ENCODE measurements at regions not wholly inside any gene's neighbourhood (a gene's known extent, or its start where the extent isn't known, plus 50 kb on each side); places are given as distances from the start of the nearest gene placed in this dataset.

DNA sequence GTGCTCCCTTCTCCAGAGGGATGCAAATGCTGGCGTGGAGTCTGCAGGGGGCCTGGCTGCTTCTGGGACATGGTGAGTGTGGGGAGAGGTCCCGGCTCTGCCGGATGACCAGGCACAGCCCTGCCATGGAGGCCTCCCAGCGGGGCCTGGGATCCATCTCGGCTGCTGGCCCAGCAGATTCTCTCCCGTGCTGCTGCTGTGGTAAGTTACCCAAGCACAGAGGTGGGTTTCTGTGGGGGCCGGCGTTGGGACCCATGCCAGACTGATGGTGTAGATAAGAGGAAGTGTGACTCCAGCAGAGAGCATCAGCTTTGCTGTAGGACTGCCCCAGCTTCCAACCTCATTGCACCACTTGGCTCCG, 147.5 kb upstream of the B3GAT1 start:
- TF ChIP-seq, protein P1, sequence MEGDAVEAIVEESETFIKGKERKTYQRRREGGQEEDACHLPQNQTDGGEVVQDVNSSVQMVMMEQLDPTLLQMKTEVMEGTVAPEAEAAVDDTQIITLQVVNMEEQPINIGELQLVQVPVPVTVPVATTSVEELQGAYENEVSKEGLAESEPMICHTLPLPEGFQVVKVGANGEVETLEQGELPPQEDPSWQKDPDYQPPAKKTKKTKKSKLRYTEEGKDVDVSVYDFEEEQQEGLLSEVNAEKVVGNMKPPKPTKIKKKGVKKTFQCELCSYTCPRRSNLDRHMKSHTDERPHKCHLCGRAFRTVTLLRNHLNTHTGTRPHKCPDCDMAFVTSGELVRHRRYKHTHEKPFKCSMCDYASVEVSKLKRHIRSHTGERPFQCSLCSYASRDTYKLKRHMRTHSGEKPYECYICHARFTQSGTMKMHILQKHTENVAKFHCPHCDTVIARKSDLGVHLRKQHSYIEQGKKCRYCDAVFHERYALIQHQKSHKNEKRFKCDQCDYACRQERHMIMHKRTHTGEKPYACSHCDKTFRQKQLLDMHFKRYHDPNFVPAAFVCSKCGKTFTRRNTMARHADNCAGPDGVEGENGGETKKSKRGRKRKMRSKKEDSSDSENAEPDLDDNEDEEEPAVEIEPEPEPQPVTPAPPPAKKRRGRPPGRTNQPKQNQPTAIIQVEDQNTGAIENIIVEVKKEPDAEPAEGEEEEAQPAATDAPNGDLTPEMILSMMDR (IDR thresholded peaks at IDR 0.05): no peak
- no peak for TF ChIP-seq POLR2A (IDR thresholded peaks at IDR 0.05)
- TF ChIP-seq POLR2AphosphoS5 (IDR thresholded peaks at IDR 0.05): no peak
- TF ChIP-seq EP300 (IDR thresholded peaks at IDR 0.05): no peak
